ENCODE measurements at regions not wholly inside any gene's neighbourhood (a gene's known extent, or its start where the extent isn't known, plus 50 kb on each side); places are given as distances from the start of the nearest gene placed in this dataset.

- no peaks in the 10 kb centered on the region for H3K4me1 ChIP-seq (ENCODE audit: control insufficient read depth in 1 of 2, insufficient read depth in 2 of 2, low read depth in 1 of 2, low read length in 1 of 2)
- H3K79me2 ChIP-seq (ENCODE audit: insufficient read depth), result no peaks in the 10 kb centered on the region
- no peaks in the 10 kb centered on the region for H3K9me2 ChIP-seq
- H3K36me3 ChIP-seq (replicated peaks in 1 of 2; ENCODE audit: control insufficient read depth in 1 of 2, insufficient read depth in 2 of 2, low read length in 1 of 2), result no peaks in the 10 kb centered on the region
- TF ChIP-seq SMC3 (IDR thresholded peaks at IDR 0.05; ENCODE audit: low read depth, low read length) (no peak), MXI1 (IDR thresholded peaks at IDR 0.05; ENCODE audit: low read depth, low read length) (no peak), FOXM1 (IDR thresholded peaks at IDR 0.05; ENCODE audit: low read depth) (no peak), NFIC (IDR thresholded peaks at IDR 0.05; ENCODE audit: borderline replicate concordance) (no peak), EZH2phosphoT487 (IDR thresholded peaks at IDR 0.05; ENCODE audit: borderline replicate concordance, low read depth) (no peak), FOSL2 (IDR thresholded peaks at IDR 0.05; ENCODE audit: borderline replicate concordance, low read depth) (no peak), GABPA (IDR thresholded peaks at IDR 0.05; ENCODE audit: low read depth) (no peak), NRF1 (IDR thresholded peaks at IDR 0.05; ENCODE audit: low read depth, low read length) (no peak), GATA2 (CRISPR knock-in tag; IDR thresholded peaks at IDR 0.05) (no peak), TCF12 (IDR thresholded peaks at IDR 0.05) (no peak), RXRA (IDR thresholded peaks at IDR 0.05; ENCODE audit: borderline replicate concordance, low read depth) (no peak), USF2 (IDR thresholded peaks at IDR 0.05; ENCODE audit: borderline replicate concordance, low read depth, low read length) (no peak), ELF1 (IDR thresholded peaks at IDR 0.05) (no peak), MEF2A (IDR thresholded peaks at IDR 0.05; ENCODE audit: borderline replicate concordance, low read depth) (no peak), CHD2 (IDR thresholded peaks at IDR 0.05; ENCODE audit: low read length, partially characterized antibody) (no peak), POLR2AphosphoS5 (IDR thresholded peaks at IDR 0.05; ENCODE audit: low read depth, low read length) (no peak)
- TF ChIP-seq, protein P1, sequence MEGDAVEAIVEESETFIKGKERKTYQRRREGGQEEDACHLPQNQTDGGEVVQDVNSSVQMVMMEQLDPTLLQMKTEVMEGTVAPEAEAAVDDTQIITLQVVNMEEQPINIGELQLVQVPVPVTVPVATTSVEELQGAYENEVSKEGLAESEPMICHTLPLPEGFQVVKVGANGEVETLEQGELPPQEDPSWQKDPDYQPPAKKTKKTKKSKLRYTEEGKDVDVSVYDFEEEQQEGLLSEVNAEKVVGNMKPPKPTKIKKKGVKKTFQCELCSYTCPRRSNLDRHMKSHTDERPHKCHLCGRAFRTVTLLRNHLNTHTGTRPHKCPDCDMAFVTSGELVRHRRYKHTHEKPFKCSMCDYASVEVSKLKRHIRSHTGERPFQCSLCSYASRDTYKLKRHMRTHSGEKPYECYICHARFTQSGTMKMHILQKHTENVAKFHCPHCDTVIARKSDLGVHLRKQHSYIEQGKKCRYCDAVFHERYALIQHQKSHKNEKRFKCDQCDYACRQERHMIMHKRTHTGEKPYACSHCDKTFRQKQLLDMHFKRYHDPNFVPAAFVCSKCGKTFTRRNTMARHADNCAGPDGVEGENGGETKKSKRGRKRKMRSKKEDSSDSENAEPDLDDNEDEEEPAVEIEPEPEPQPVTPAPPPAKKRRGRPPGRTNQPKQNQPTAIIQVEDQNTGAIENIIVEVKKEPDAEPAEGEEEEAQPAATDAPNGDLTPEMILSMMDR (IDR thresholded peaks at IDR 0.05), result no peak
- TF ChIP-seq, protein P2, sequence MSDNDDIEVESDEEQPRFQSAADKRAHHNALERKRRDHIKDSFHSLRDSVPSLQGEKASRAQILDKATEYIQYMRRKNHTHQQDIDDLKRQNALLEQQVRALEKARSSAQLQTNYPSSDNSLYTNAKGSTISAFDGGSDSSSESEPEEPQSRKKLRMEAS (IDR thresholded peaks at IDR 0.05; ENCODE audit: low read depth), result no peak
- TF ChIP-seq, protein P3, sequence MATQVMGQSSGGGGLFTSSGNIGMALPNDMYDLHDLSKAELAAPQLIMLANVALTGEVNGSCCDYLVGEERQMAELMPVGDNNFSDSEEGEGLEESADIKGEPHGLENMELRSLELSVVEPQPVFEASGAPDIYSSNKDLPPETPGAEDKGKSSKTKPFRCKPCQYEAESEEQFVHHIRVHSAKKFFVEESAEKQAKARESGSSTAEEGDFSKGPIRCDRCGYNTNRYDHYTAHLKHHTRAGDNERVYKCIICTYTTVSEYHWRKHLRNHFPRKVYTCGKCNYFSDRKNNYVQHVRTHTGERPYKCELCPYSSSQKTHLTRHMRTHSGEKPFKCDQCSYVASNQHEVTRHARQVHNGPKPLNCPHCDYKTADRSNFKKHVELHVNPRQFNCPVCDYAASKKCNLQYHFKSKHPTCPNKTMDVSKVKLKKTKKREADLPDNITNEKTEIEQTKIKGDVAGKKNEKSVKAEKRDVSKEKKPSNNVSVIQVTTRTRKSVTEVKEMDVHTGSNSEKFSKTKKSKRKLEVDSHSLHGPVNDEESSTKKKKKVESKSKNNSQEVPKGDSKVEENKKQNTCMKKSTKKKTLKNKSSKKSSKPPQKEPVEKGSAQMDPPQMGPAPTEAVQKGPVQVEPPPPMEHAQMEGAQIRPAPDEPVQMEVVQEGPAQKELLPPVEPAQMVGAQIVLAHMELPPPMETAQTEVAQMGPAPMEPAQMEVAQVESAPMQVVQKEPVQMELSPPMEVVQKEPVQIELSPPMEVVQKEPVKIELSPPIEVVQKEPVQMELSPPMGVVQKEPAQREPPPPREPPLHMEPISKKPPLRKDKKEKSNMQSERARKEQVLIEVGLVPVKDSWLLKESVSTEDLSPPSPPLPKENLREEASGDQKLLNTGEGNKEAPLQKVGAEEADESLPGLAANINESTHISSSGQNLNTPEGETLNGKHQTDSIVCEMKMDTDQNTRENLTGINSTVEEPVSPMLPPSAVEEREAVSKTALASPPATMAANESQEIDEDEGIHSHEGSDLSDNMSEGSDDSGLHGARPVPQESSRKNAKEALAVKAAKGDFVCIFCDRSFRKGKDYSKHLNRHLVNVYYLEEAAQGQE (IDR thresholded peaks at IDR 0.05; ENCODE audit: low read depth, low read length), result no peak
- 10% methylated on average over 16 of the region's 16 CpGs for WGBS (ENCODE audit: low lambda C conversion rate)
- ChIA-PET POLR2A (no interaction called here), CTCF (no interaction called here)
- H3K4me2 ChIP-seq, result no peak overlapping the region
- H3K4me3 ChIP-seq (ENCODE audit: low read depth in 2 of 2, low read length in 1 of 2), result no peak overlapping the region
- no peak for DNase-seq
- no peaks in the 10 kb centered on the region for H3K27me3 ChIP-seq (ENCODE audit: insufficient read depth)
- H3K27ac ChIP-seq (ENCODE audit: low read depth in 2 of 2, low read length in 1 of 2), result no peak overlapping the region
- no peak overlapping the region for H2AFZ ChIP-seq (ENCODE audit: low read depth)
- H3F3A ChIP-seq (replicated peaks; ENCODE audit: insufficient read depth), result no peaks in the 10 kb centered on the region
- H4K20me1 ChIP-seq (ENCODE audit: insufficient read depth), result no peaks in the 10 kb centered on the region
- H3K9me3 ChIP-seq, result no peaks in the 10 kb centered on the region
- no peak overlapping the region for H3K9ac ChIP-seq
Measured at GRCh38 chr20:29302979-29303644, 1954.4 kb upstream of the DEFB115 start.
